Activated T-cell treated with anti-CD3 and anti-CD28 coated beads, Interleukin-2, amount 50 U/mL, for 24 hours (primary cell): ENCODE measurements at regions not wholly inside any gene's neighbourhood (a gene's known extent, or its start where the extent isn't known, plus 50 kb on each side); places are given as distances from the start of the nearest gene placed in this dataset.

Source experiments
- DNase-seq: peaks from one replicate; pipeline ENCODE4 v3.0.0-alpha.2; 2020
- H3K27ac Mint-ChIP-seq: 2 replicates; pipeline ENCODE4 v1.8.0; 2020; ENCODE audit warnings: mild to moderate bottlenecking, mixed read lengths
- H3K27me3 Mint-ChIP-seq: 2 replicates; pipeline ENCODE4 v1.8.0; 2020; ENCODE audit warnings: mixed read lengths
- H3K36me3 Mint-ChIP-seq: 2 replicates; pipeline ENCODE4 v1.8.0; 2020; ENCODE audit warnings: low read depth, mixed read lengths
- H3K4me1 Mint-ChIP-seq: 2 replicates; pipeline ENCODE4 v1.8.0; 2020; ENCODE audit warnings: low read depth, mixed read lengths
- H3K4me3 Mint-ChIP-seq: 2 replicates; pipeline ENCODE4 v1.8.0; 2020; ENCODE audit warnings: mild to moderate bottlenecking, moderate library complexity, mixed read lengths
- H3K9me3 Mint-ChIP-seq: 2 replicates; pipeline ENCODE4 v1.8.0; 2020; ENCODE audit warnings: mixed read lengths

DNA sequence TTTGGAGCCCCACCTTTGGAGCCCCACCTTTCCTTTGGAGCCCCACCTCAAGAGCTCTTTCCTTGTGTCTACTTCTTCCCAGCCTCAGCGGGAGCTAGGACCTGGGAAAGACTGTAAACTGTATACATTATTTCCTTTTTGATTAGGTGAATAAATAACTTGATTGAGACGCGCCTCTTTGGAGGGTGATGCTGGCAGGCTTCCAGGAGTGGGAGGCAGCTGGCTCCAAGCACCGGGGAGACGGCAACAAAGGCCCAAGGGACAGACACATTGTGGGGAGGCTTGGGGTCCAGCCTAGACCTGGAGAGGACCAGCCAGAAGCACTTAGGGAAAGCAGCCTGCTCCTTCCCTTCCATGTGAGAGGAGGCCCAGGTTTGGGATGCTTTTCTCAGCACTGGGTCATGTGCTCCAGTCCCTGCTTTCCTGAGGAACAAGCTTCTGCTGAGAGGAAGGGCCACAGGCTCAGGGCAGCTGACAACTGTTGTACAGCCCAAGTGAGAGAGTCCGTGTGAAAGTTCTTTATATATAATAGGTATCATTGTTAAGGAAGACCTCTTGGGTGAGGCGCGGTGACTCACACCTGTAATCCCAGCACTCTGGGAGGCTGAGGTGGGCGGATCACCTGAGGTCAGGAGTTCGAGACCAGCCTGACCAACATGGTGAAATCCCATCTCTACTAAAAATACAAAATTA lies 297.2 kb upstream of the SLC14A2 start:
- no peak for DNase-seq
- Mint-ChIP-seq H3K27me3 (peaks cover 3% of the 10 kb centered on the region), H3K36me3 (no peaks in the 10 kb centered on the region), H3K4me1 (no peaks in the 10 kb centered on the region), H3K27ac (no peak overlapping the region), H3K4me3 (no peak overlapping the region), H3K9me3 (no peaks in the 10 kb centered on the region)

DNA sequence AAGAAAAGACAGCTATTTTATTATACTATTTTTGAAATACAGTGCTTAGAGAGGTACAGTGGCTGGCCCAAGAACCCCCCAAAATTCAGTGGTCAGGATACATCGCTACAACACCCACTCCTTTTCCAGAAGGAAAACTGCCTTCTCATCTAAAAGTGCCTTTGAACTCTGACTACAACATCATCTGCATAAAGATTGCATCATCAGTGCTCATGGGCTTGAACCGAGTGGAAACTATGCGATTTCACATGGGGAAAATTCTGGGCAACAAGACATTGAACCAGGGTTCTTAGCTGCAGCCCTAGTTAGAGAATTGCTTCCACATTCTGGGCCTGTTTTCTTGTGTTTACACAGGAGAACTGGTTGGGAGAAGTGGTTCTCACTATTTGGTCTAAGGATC lies 294.6 kb upstream of the SLC14A2 start:
- H3K27me3 Mint-ChIP-seq = peaks cover 3% of the 10 kb centered on the region

GRCh38 chr18:45321520-45321919 lies 293.8 kb upstream of the SLC14A2 start:
- Mint-ChIP-seq H3K4me3 (no peak overlapping the region), H3K4me1 (no peaks in the 10 kb centered on the region), H3K27ac (no peak overlapping the region), H3K9me3 (no peaks in the 10 kb centered on the region), H3K36me3 (no peaks in the 10 kb centered on the region), H3K27me3 (peaks cover 3% of the 10 kb centered on the region)
- DNase-seq = no peak

More for the DNA sequence above, 294.6 kb upstream of the SLC14A2 start:
- Mint-ChIP-seq H3K9me3 (no peaks in the 10 kb centered on the region), H3K4me3 (no peak overlapping the region), H3K36me3 (no peaks in the 10 kb centered on the region), H3K27ac (no peak overlapping the region), H3K4me1 (no peaks in the 10 kb centered on the region)
- DNase-seq = no peak

DNA sequence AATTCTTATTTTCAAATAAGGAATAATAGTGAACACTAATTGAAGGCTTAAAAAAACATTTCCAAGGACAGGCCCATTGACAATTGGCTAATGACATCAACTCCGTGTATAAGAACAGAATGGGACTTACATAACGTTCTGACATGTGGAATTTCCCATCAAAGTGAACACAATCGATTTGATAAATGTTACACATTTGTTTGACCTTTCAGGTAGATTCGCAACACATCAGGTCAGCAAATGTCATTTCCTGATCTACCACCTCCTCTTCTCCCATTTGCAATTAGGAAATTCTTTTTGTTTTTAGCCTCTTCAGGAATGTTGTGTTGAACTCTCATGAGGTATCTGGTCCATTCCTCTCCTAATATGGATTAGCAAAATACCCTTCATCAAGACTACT lies 292.9 kb upstream of the SLC14A2 start:
- no peak for DNase-seq
- H3K27me3 Mint-ChIP-seq = peaks cover 1% of the 10 kb centered on the region
- H3K4me1 Mint-ChIP-seq = no peaks in the 10 kb centered on the region
- H3K9me3 Mint-ChIP-seq = no peaks in the 10 kb centered on the region
- H3K27ac Mint-ChIP-seq = no peak overlapping the region
- H3K36me3 Mint-ChIP-seq = no peaks in the 10 kb centered on the region
- H3K4me3 Mint-ChIP-seq = no peak overlapping the region

- no peaks in the 10 kb centered on the region for H3K36me3 Mint-ChIP-seq
- no peaks in the 10 kb centered on the region for H3K4me1 Mint-ChIP-seq
- no peak overlapping the region for H3K4me3 Mint-ChIP-seq
- no peaks in the 10 kb centered on the region for H3K9me3 Mint-ChIP-seq
- H3K27ac Mint-ChIP-seq = no peak overlapping the region
- peaks cover 4% of the 10 kb centered on the region for H3K27me3 Mint-ChIP-seq
- DNase-seq = no peak
Observed at GRCh38 chr18:45324101-45324494, 291.2 kb upstream of the SLC14A2 start.

DNA sequence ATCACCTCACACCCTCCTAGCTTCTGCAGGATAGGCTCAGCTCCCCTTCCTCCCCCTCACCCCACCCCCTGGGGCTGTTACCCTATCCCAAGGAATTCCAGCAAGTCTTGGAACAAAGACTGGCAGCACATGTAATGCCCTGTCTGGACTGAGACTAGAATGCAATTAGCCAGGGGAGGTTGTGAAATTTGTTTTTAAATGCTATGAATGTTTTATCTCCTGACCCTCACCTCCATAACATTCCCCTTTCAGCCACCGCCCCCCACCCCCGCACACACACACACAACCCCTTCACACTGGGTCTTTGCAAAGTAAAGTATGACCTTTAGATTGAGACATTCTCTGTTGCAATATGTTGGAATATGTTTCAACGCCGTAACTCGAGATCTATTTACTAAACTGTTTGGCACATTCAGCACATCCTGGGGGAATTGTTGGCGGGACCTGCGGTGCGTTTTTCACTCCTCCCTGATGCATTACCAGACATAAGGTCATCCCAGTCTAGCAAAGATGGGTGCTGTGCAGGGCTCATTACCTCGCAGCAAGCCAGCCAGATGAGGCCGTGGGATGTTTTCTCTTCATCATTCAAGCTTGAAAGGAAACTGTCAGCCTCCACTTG lies 290.7 kb upstream of the SLC14A2 start:
- Mint-ChIP-seq H3K36me3 (no peaks in the 10 kb centered on the region), H3K4me1 (no peaks in the 10 kb centered on the region), H3K4me3 (no peak overlapping the region), H3K27me3 (peaks cover 4% of the 10 kb centered on the region), H3K9me3 (no peaks in the 10 kb centered on the region), H3K27ac (no peak overlapping the region)
- no peak for DNase-seq

- Mint-ChIP-seq H3K36me3 (no peaks in the 10 kb centered on the region), H3K4me3 (no peak overlapping the region), H3K27me3 (peaks cover 11% of the 10 kb centered on the region), H3K4me1 (no peaks in the 10 kb centered on the region), H3K27ac (no peak overlapping the region), H3K9me3 (no peaks in the 10 kb centered on the region)
- no peak for DNase-seq
Observed at GRCh38 chr18:45325778-45326177, 289.5 kb upstream of the SLC14A2 start.

DNA sequence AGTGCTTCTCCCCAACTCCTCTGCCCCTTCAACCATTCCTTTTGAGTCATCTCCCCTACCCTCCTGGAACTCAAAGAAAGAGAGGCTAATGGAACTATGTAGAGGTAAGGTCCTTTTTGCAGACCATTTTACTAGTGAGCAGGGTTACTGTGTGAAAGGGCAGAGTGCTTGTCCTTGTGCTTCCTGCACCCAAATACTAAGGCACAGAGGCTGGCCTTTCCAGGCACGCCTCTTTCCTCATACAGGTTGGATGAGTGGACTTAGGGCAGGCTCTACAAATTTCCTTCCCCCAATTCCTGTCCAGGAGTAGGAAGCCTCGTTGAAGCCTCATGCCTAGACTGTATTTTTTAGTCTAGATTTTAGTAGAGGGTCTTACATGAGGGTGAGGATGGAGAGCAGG lies 288.8 kb upstream of the SLC14A2 start:
- Mint-ChIP-seq H3K4me3 (no peak overlapping the region), H3K9me3 (no peaks in the 10 kb centered on the region), H3K27ac (no peak overlapping the region), H3K4me1 (no peaks in the 10 kb centered on the region), H3K27me3 (peaks cover 11% of the 10 kb centered on the region), H3K36me3 (no peaks in the 10 kb centered on the region)
- DNase-seq = no peak

- Mint-ChIP-seq H3K4me3 (no peak overlapping the region), H3K4me1 (no peaks in the 10 kb centered on the region), H3K9me3 (no peaks in the 10 kb centered on the region), H3K27me3 (peaks cover 11% of the 10 kb centered on the region), H3K36me3 (no peaks in the 10 kb centered on the region), H3K27ac (no peak overlapping the region)
- no peak for DNase-seq
Observed at GRCh38 chr18:45328296-45328695, 287.0 kb upstream of the SLC14A2 start.

- Mint-ChIP-seq H3K36me3 (no peaks in the 10 kb centered on the region), H3K9me3 (no peaks in the 10 kb centered on the region), H3K27me3 (peaks cover 11% of the 10 kb centered on the region), H3K4me1 (no peaks in the 10 kb centered on the region), H3K27ac (no peak overlapping the region), H3K4me3 (no peak overlapping the region)
- DNase-seq = no peak
Observed at GRCh38 chr18:45328811-45329210, 286.5 kb upstream of the SLC14A2 start.

GRCh38 chr18:45329316-45329715 lies 286.0 kb upstream of the SLC14A2 start:
- Mint-ChIP-seq H3K9me3 (no peaks in the 10 kb centered on the region), H3K36me3 (no peaks in the 10 kb centered on the region), H3K4me3 (no peak overlapping the region), H3K27me3 (peaks cover 11% of the 10 kb centered on the region), H3K27ac (no peak overlapping the region), H3K4me1 (no peaks in the 10 kb centered on the region)
- no peak for DNase-seq

- no peak for DNase-seq
- Mint-ChIP-seq H3K4me1 (no peaks in the 10 kb centered on the region), H3K27me3 (peaks cover 14% of the 10 kb centered on the region), H3K27ac (no peak overlapping the region), H3K9me3 (no peaks in the 10 kb centered on the region), H3K36me3 (no peaks in the 10 kb centered on the region), H3K4me3 (no peak overlapping the region)
Observed at GRCh38 chr18:45330170-45330594, 285.1 kb upstream of the SLC14A2 start.

DNA sequence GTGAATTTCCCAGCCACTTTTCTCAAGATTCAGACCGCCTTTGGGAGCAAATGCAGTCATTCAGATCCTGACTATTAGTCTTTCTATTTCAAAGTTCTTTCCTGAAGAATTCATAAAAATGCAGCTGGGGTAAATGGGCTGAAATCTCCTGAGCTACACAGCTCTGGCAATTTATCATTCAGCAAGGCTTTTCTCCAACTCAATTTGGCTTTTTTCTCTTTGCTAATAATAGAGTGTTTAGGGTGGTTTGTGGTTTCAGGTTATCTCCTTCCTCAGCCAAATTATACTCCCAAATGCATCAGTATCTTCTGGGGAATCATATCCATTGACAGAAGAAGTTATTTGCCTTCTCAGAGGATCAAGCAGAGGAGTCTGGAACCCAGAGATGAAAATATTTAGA lies 282.4 kb upstream of the SLC14A2 start:
- Mint-ChIP-seq H3K27ac (no peak overlapping the region), H3K36me3 (no peaks in the 10 kb centered on the region), H3K4me3 (no peak overlapping the region), H3K4me1 (no peaks in the 10 kb centered on the region), H3K9me3 (no peaks in the 10 kb centered on the region), H3K27me3 (peaks cover 16% of the 10 kb centered on the region)
- no peak for DNase-seq

GRCh38 chr18:45334191-45334590 lies 281.1 kb upstream of the SLC14A2 start:
- no peak for DNase-seq
- no peaks in the 10 kb centered on the region for H3K4me1 Mint-ChIP-seq
- H3K27me3 Mint-ChIP-seq = peaks cover 16% of the 10 kb centered on the region
- H3K9me3 Mint-ChIP-seq = no peaks in the 10 kb centered on the region
- H3K36me3 Mint-ChIP-seq = no peaks in the 10 kb centered on the region
- no peak overlapping the region for H3K4me3 Mint-ChIP-seq
- no peak overlapping the region for H3K27ac Mint-ChIP-seq

- Mint-ChIP-seq H3K4me1 (no peaks in the 10 kb centered on the region), H3K27ac (no peak overlapping the region), H3K36me3 (no peaks in the 10 kb centered on the region), H3K4me3 (no peak overlapping the region), H3K9me3 (no peaks in the 10 kb centered on the region), H3K27me3 (peaks cover 13% of the 10 kb centered on the region)
- no peak for DNase-seq
Observed at GRCh38 chr18:45335282-45336043, 279.8 kb upstream of the SLC14A2 start.
